Stimulated activated naive CD8-positive, alpha-beta T cell treated with anti-CD3 and anti-CD28 coated beads, Interleukin-15, Interleukin-2, amounts not matched to agents 100 ng/mL and 50 ng/mL, for 24 hours (primary cell): ENCODE measurements at regions not wholly inside any gene's neighbourhood (a gene's known extent, or its start where the extent isn't known, plus 50 kb on each side); places are given as distances from the start of the nearest gene placed in this dataset.
"Not testable (repeated sequence)": the region's sequence is repeated elsewhere in the genome, so short reads cannot be mapped to it uniquely, and the experiment has no call there.

Experiments used
- H3K27ac Mint-ChIP-seq: one replicate; pipeline ENCODE4 v1.8.0; 2021; ENCODE audit warnings: mild to moderate bottlenecking, mixed read lengths
- H3K27me3 Mint-ChIP-seq: one replicate; pipeline ENCODE4 v1.8.0; 2021; ENCODE audit warnings: mixed read lengths
- H3K36me3 Mint-ChIP-seq: one replicate; pipeline ENCODE4 v1.8.0; 2021; ENCODE audit warnings: low read depth, mixed read lengths
- H3K4me1 Mint-ChIP-seq: one replicate; pipeline ENCODE4 v1.8.0; 2021; ENCODE audit warnings: low read depth, mixed read lengths
- H3K4me3 Mint-ChIP-seq: one replicate; pipeline ENCODE4 v1.8.0; 2021; ENCODE audit warnings: mild to moderate bottlenecking, mixed read lengths
- H3K9me3 Mint-ChIP-seq: one replicate; pipeline ENCODE4 v1.8.0; 2021; ENCODE audit warnings: mixed read lengths

- H3K4me1 Mint-ChIP-seq, H3K36me3 Mint-ChIP-seq, H3K27ac Mint-ChIP-seq, H3K9me3 Mint-ChIP-seq, H3K4me3 Mint-ChIP-seq: not testable (repeated sequence)
- peaks cover 17% of the 10 kb centered on the region for H3K27me3 Mint-ChIP-seq
Measured at GRCh38 chr15:89031637-89032285, 56.5 kb upstream of the ABHD2 start.

GRCh38 chr15:89034305-89034704, 54.0 kb upstream of the ABHD2 start:
- Mint-ChIP-seq H3K27me3 (peaks cover 13% of the 10 kb centered on the region), H3K27ac (no peak overlapping the region), H3K4me1 (no peaks in the 10 kb centered on the region), H3K36me3 (no peaks in the 10 kb centered on the region), H3K9me3 (no peaks in the 10 kb centered on the region), H3K4me3 (no peak overlapping the region)

GRCh38 chr15:89035150-89035549, 53.1 kb upstream of the ABHD2 start:
- Mint-ChIP-seq H3K9me3 (no peaks in the 10 kb centered on the region), H3K27me3 (peaks cover 13% of the 10 kb centered on the region), H3K4me3 (no peak overlapping the region)

GRCh38 chr15:89035658-89036057, 52.6 kb upstream of the ABHD2 start:
- H3K4me3 Mint-ChIP-seq: no peak overlapping the region
- H3K27ac Mint-ChIP-seq: no peak overlapping the region
- H3K27me3 Mint-ChIP-seq: peaks cover 13% of the 10 kb centered on the region
- H3K4me1 Mint-ChIP-seq: peaks cover under 1% of the 10 kb centered on the region
- H3K36me3 Mint-ChIP-seq: no peaks in the 10 kb centered on the region
- no peaks in the 10 kb centered on the region for H3K9me3 Mint-ChIP-seq

More at GRCh38 chr15:89035150-89035549, 53.1 kb upstream of the ABHD2 start:
- Mint-ChIP-seq H3K27ac (no peak overlapping the region), H3K4me1 (no peaks in the 10 kb centered on the region), H3K36me3 (no peaks in the 10 kb centered on the region)

- H3K27me3 Mint-ChIP-seq: peaks cover 13% of the 10 kb centered on the region
- no peaks in the 10 kb centered on the region for H3K9me3 Mint-ChIP-seq
- H3K36me3 Mint-ChIP-seq: no peaks in the 10 kb centered on the region
- H3K4me3 Mint-ChIP-seq: no peak overlapping the region
- H3K27ac Mint-ChIP-seq: no peak overlapping the region
- peaks cover 7% of the 10 kb centered on the region for H3K4me1 Mint-ChIP-seq
Measured at GRCh38 chr15:89038146-89038545, 50.1 kb upstream of the ABHD2 start.
